ENCODE measurements at regions not wholly inside any gene's neighbourhood (a gene's known extent, or its start where the extent isn't known, plus 50 kb on each side); places are given as distances from the start of the nearest gene placed in this dataset.

DNA sequence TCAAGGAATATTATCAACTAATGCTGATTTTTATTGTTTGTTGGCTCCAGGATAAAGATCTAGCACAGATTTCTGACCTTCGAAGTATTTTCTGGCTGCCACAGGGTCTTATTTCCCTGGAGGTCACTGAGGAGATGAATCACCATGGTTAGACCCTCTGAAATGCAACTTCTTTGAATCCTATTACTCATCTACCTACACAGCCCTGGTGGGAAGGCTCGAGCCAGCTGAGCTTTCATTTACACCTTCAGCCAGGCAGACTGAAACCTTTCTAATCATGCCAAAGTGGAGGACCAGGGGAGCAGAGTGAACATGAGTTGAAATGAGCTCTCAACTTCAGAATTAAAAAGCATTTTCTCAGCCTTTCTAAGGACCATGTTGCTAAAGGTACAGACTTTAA is 130.5 kb downstream of the SMIM20 start:
- TF ChIP-seq EZH2 (IDR thresholded peaks at IDR 0.05) (no peak), POLR2AphosphoS5 (IDR thresholded peaks at IDR 0.05; ENCODE audit: borderline replicate concordance, low read depth, low read length) (no peak)
